ENCODE measurements at regions not wholly inside any gene's neighbourhood (a gene's known extent, or its start where the extent isn't known, plus 50 kb on each side); places are given as distances from the start of the nearest gene placed in this dataset.

DNA sequence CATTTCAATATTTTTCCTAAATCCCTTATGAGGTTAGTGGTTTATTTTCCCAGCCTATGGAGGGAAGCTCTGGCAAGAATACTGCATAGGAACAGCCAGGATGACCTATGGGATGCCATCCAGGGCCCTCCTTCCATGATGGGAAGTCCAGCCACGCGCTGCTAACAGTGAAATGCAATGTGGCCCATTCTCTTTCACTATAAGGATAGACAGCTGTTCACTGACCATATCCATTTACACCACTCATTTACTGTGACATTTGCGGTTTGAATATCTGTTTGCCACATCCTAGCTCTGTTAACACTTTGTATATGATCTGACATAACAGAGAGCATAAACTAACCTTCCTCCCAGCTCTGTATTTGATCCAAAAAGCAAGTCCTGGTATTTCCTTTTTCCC, 471.7 kb downstream of the CBLN4 start:
- no peak for TF ChIP-seq POLR2A (IDR thresholded peaks at IDR 0.05)
- TF ChIP-seq, protein P1, sequence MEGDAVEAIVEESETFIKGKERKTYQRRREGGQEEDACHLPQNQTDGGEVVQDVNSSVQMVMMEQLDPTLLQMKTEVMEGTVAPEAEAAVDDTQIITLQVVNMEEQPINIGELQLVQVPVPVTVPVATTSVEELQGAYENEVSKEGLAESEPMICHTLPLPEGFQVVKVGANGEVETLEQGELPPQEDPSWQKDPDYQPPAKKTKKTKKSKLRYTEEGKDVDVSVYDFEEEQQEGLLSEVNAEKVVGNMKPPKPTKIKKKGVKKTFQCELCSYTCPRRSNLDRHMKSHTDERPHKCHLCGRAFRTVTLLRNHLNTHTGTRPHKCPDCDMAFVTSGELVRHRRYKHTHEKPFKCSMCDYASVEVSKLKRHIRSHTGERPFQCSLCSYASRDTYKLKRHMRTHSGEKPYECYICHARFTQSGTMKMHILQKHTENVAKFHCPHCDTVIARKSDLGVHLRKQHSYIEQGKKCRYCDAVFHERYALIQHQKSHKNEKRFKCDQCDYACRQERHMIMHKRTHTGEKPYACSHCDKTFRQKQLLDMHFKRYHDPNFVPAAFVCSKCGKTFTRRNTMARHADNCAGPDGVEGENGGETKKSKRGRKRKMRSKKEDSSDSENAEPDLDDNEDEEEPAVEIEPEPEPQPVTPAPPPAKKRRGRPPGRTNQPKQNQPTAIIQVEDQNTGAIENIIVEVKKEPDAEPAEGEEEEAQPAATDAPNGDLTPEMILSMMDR (IDR thresholded peaks at IDR 0.05) = no peak

Data from prostate gland (tissue), 2 donors.